Naive thymus-derived CD4-positive, alpha-beta T cell (primary cell): ENCODE measurements at regions not wholly inside any gene's neighbourhood (a gene's known extent, or its start where the extent isn't known, plus 50 kb on each side); places are given as distances from the start of the nearest gene placed in this dataset.

ENCODE experiments used
- ATAC-seq: fragments of 150-1000 bp; cut with Tn5 transposase; 2 replicates; pipeline ENCODE4 v1.10.0; 2021; ENCODE audit warnings: mild to moderate bottlenecking, moderate library complexity
- CTCF ChIA-PET: fragments of 350-600 bp; sonication (Branson Sonifier 250); formaldehyde crosslinking; loops from one replicate; lab custom pipeline; 2021; ENCODE audit warnings: antibody characterized with exemption; lab: Charles Lee
- POLR2A ChIA-PET: fragments of 350-600 bp; sonication (Branson Sonifier 250); formaldehyde crosslinking; loops from one replicate; lab custom pipeline; 2021; ENCODE audit warnings: antibody characterized with exemption, inconsistent platforms; lab: Charles Lee
- DNase-seq, 9 donors: peaks; one replicate each; pipeline versions ENCODE4 v3.0.0 to v3.0.0-alpha.2; 2020 to 2022; ENCODE audit warnings: mixed read lengths in 1 of 9
- H3K27ac ChIP-seq: one replicate; pipeline ENCODE4 v1.7.0; 2013; ENCODE audit warnings: mild to moderate bottlenecking, low read depth, low read length, moderate library complexity
- H3K27me3 ChIP-seq, 2 donors: one replicate each; pipeline ENCODE4 v1.7.0; 2013; ENCODE audit warnings: low read length in 2 of 2, mild to moderate bottlenecking in 2 of 2, moderate library complexity in 2 of 2; ENCODE audit not compliant: control insufficient read depth in 2 of 2, insufficient read depth in 2 of 2
- H3K36me3 ChIP-seq, 3 experiments: 1 replicate in 2 of 3; 2 replicates in 1 of 3; pipeline ENCODE4 v1.7.0; 2013; ENCODE audit warnings: low read length in 3 of 3, mild to moderate bottlenecking in 3 of 3, moderate library complexity in 1 of 3; ENCODE audit not compliant: insufficient read depth in 3 of 3, control insufficient read depth in 2 of 3
- H3K4me1 ChIP-seq, 2 donors: one replicate each; pipeline ENCODE4 v1.7.0; 2013; ENCODE audit warnings: low read length in 2 of 2, mild to moderate bottlenecking in 2 of 2, moderate library complexity in 1 of 2; ENCODE audit not compliant: control insufficient read depth in 2 of 2, insufficient read depth in 2 of 2
- H3K4me3 ChIP-seq: 2 replicates; pipeline ENCODE4 v1.7.0; 2013; ENCODE audit warnings: mild to moderate bottlenecking, low read length
- H3K9me3 ChIP-seq, 3 experiments: 1 replicate in 2 of 3; 2 replicates in 1 of 3; pipeline ENCODE4 v1.7.0; 2013; ENCODE audit warnings: low read length in 3 of 3; ENCODE audit not compliant: control insufficient read depth in 2 of 3
- H3K27ac Mint-ChIP-seq, 9 donors: one replicate each; pipeline ENCODE4 v1.8.0; 2020 to 2022; ENCODE audit warnings: mixed read lengths in 9 of 9, mild to moderate bottlenecking in 8 of 9, moderate library complexity in 5 of 9, inconsistent platforms in 2 of 9
- H3K27me3 Mint-ChIP-seq, 5 donors: one replicate each; pipeline ENCODE4 v1.8.0; 2021 to 2022; ENCODE audit warnings: mixed read lengths in 5 of 5, mild to moderate bottlenecking in 1 of 5
- H3K36me3 Mint-ChIP-seq, 5 donors: one replicate each; pipeline ENCODE4 v1.8.0; 2020 to 2022; ENCODE audit warnings: mixed read lengths in 5 of 5, mild to moderate bottlenecking in 3 of 5, inconsistent platforms in 1 of 5
- H3K4me1 Mint-ChIP-seq, 7 donors: one replicate each; pipeline ENCODE4 v1.8.0; 2020 to 2022; ENCODE audit warnings: mixed read lengths in 7 of 7, mild to moderate bottlenecking in 3 of 7, inconsistent platforms in 1 of 7
- H3K4me3 Mint-ChIP-seq, 10 donors: one replicate each; pipeline ENCODE4 v1.8.0; 2020 to 2022; ENCODE audit warnings: mild to moderate bottlenecking in 10 of 10, mixed read lengths in 10 of 10, moderate library complexity in 6 of 10, inconsistent platforms in 2 of 10
- H3K9me3 Mint-ChIP-seq, 11 donors: one replicate each; pipeline ENCODE4 v1.8.0; 2020 to 2022; ENCODE audit warnings: mixed read lengths in 11 of 11, mild to moderate bottlenecking in 4 of 11, inconsistent platforms in 1 of 11, moderate library complexity in 1 of 11
- intact Hi-C, 2 donors: fragments of 100-400 bp; cut with micrococcal nuclease; formaldehyde crosslinking; loops; one replicate each; pipeline ENCODE4 v1.15.1; 2023

GRCh38 chr6:19438566-19439353 is 398.4 kb upstream of the ID4 start:
- H3K27ac ChIP-seq = no peak overlapping the region
- H3K27ac Mint-ChIP-seq = no peak overlapping the region
- no peak overlapping the region for H3K4me3 ChIP-seq
- ChIA-PET CTCF (no interaction called here), POLR2A (no interaction called here)
- no peaks in the 10 kb centered on the region for H3K4me1 Mint-ChIP-seq
- H3K27me3 Mint-ChIP-seq = no peaks in the 10 kb centered on the region
- no peaks in the 10 kb centered on the region for H3K4me1 ChIP-seq
- intact Hi-C loops = no loop called here
- no peak for DNase-seq
- no peak overlapping the region for H3K4me3 Mint-ChIP-seq
- no peaks in the 10 kb centered on the region for H3K27me3 ChIP-seq
- peaks cover 0 to 12% (median 4%) of the 10 kb centered on the region in 11 donors for H3K9me3 Mint-ChIP-seq
- H3K36me3 ChIP-seq = no peaks in the 10 kb centered on the region
- H3K9me3 ChIP-seq = no peaks in the 10 kb centered on the region
- no peak for ATAC-seq
- no peaks in the 10 kb centered on the region for H3K36me3 Mint-ChIP-seq

DNA sequence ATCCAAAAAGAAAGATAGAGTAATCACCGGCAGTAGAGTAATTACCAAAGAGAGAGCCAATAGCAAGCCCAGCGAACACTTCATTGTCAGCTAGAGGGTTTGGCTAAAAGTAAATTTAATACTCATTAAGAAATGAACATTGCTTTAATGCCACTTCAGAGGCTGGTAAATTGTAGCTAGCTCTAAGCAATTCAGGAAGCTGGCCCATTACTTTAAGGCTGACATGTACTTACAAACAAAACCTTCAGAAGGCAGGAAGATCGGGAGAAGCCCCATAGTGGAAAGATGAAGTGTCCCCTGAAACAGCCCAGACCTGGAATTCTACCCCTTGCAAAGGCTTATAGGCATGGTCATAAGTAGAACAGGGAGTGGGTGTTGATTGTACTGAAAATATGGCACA is 396.6 kb upstream of the ID4 start:
- DNase-seq (no peak), ATAC-seq (no peak)
- intact Hi-C loops = no loop called here
- Histone ChIP-seq H3K9me3 (no peaks in the 10 kb centered on the region), H3K27ac (no peak overlapping the region), H3K4me1 (no peaks in the 10 kb centered on the region), H3K36me3 (no peaks in the 10 kb centered on the region), H3K4me3 (no peak overlapping the region), H3K27me3 (no peaks in the 10 kb centered on the region)
- Mint-ChIP-seq H3K4me3 (no peak overlapping the region), H3K27ac (no peak overlapping the region), H3K9me3 (peaks cover 0 to 12% (median 7%) of the 10 kb centered on the region in 11 donors), H3K36me3 (no peaks in the 10 kb centered on the region), H3K27me3 (no peaks in the 10 kb centered on the region), H3K4me1 (no peaks in the 10 kb centered on the region)
- ChIA-PET CTCF (no interaction called here), POLR2A (no interaction called here)

- CTCF ChIA-PET = no interaction called here
- Histone ChIP-seq H3K27ac (no peak overlapping the region), H3K27me3 (no peaks in the 10 kb centered on the region), H3K4me3 (no peak overlapping the region), H3K9me3 (no peaks in the 10 kb centered on the region), H3K36me3 (no peaks in the 10 kb centered on the region), H3K4me1 (no peaks in the 10 kb centered on the region)
- DNase-seq = no peak
- no peak for ATAC-seq
- POLR2A ChIA-PET = no interaction called here
- H3K9me3 Mint-ChIP-seq = peaks cover 0 to 15% (median 3%) of the 10 kb centered on the region in 11 donors
- no peaks in the 10 kb centered on the region for H3K36me3 Mint-ChIP-seq
- H3K27me3 Mint-ChIP-seq = no peaks in the 10 kb centered on the region
- intact Hi-C loops = no loop called here
- no peaks in the 10 kb centered on the region for H3K4me1 Mint-ChIP-seq
- no peak overlapping the region for H3K4me3 Mint-ChIP-seq
- H3K27ac Mint-ChIP-seq = no peak overlapping the region
Measured at GRCh38 chr6:19443411-19443810, 393.8 kb upstream of the ID4 start.

- POLR2A ChIA-PET = no interaction called here
- CTCF ChIA-PET = no interaction called here
- ATAC-seq = no peak
Measured at GRCh38 chr6:19444041-19444440, 393.1 kb upstream of the ID4 start.

GRCh38 chr6:19444481-19444880 is 392.7 kb upstream of the ID4 start:
- no peak overlapping the region for H3K4me3 Mint-ChIP-seq

More at GRCh38 chr6:19444041-19444440, 393.1 kb upstream of the ID4 start:
- intact Hi-C loops = no loop called here
- Mint-ChIP-seq H3K27me3 (no peaks in the 10 kb centered on the region), H3K4me1 (no peaks in the 10 kb centered on the region), H3K4me3 (no peak overlapping the region), H3K36me3 (no peaks in the 10 kb centered on the region), H3K27ac (no peak overlapping the region), H3K9me3 (peaks cover 0 to 15% (median 3%) of the 10 kb centered on the region in 11 donors)
- Histone ChIP-seq H3K36me3 (no peaks in the 10 kb centered on the region), H3K4me1 (no peaks in the 10 kb centered on the region), H3K9me3 (no peaks in the 10 kb centered on the region), H3K27ac (no peak overlapping the region), H3K27me3 (no peaks in the 10 kb centered on the region), H3K4me3 (no peak overlapping the region)
- DNase-seq = no peak

GRCh38 chr6:19446570-19446969 is 390.6 kb upstream of the ID4 start:
- POLR2A ChIA-PET = no interaction called here
- Mint-ChIP-seq H3K4me1 (no peaks in the 10 kb centered on the region), H3K27ac (no peak overlapping the region), H3K27me3 (no peaks in the 10 kb centered on the region), H3K36me3 (no peaks in the 10 kb centered on the region), H3K4me3 (no peak overlapping the region), H3K9me3 (peaks cover 0 to 13% (median 2%) of the 10 kb centered on the region in 11 donors)
- intact Hi-C loops = no loop called here
- no peaks in the 10 kb centered on the region for H3K36me3 ChIP-seq
- no peaks in the 10 kb centered on the region for H3K4me1 ChIP-seq
- H3K4me3 ChIP-seq = no peak overlapping the region
- no peaks in the 10 kb centered on the region for H3K27me3 ChIP-seq
- H3K27ac ChIP-seq = no peak overlapping the region
- ATAC-seq = no peak
- H3K9me3 ChIP-seq = no peaks in the 10 kb centered on the region
- CTCF ChIA-PET = no interaction called here
- DNase-seq = no peak

More at GRCh38 chr6:19444481-19444880, 392.7 kb upstream of the ID4 start:
- Mint-ChIP-seq H3K27ac (no peak overlapping the region), H3K4me1 (no peaks in the 10 kb centered on the region), H3K9me3 (peaks cover 0 to 15% (median 3%) of the 10 kb centered on the region in 11 donors), H3K36me3 (no peaks in the 10 kb centered on the region), H3K27me3 (no peaks in the 10 kb centered on the region)
- ChIA-PET CTCF (no interaction called here), POLR2A (no interaction called here)
- Histone ChIP-seq H3K36me3 (no peaks in the 10 kb centered on the region), H3K4me1 (no peaks in the 10 kb centered on the region), H3K27ac (no peak overlapping the region), H3K9me3 (no peaks in the 10 kb centered on the region), H3K4me3 (no peak overlapping the region), H3K27me3 (no peaks in the 10 kb centered on the region)
- no peak for DNase-seq
- intact Hi-C loops = no loop called here
- no peak for ATAC-seq

- Histone ChIP-seq H3K36me3 (no peaks in the 10 kb centered on the region), H3K27ac (no peak overlapping the region), H3K27me3 (no peaks in the 10 kb centered on the region), H3K4me1 (no peaks in the 10 kb centered on the region), H3K4me3 (no peak overlapping the region), H3K9me3 (no peaks in the 10 kb centered on the region)
- ATAC-seq (no peak), DNase-seq (no peak)
- ChIA-PET POLR2A (no interaction called here), CTCF (no interaction called here)
- H3K4me1 Mint-ChIP-seq = no peaks in the 10 kb centered on the region
- no peak overlapping the region for H3K4me3 Mint-ChIP-seq
- H3K27ac Mint-ChIP-seq = no peak overlapping the region
- intact Hi-C loops = no loop called here
- peaks cover 0 to 14% (median under 1%) of the 10 kb centered on the region in 11 donors for H3K9me3 Mint-ChIP-seq
- no peaks in the 10 kb centered on the region for H3K36me3 Mint-ChIP-seq
- H3K27me3 Mint-ChIP-seq = no peaks in the 10 kb centered on the region
Measured at GRCh38 chr6:19450651-19451050, 386.5 kb upstream of the ID4 start.
